SK-N-SH (cell line): ENCODE measurements at regions not wholly inside any gene's neighbourhood (a gene's known extent, or its start where the extent isn't known, plus 50 kb on each side); places are given as distances from the start of the nearest gene placed in this dataset.

ENCODE experiments used
- CTCF ChIA-PET: fragments of 300-600, 350-600 bp; formaldehyde crosslinking; extraction: SDS; loops from one replicate; lab custom pipeline; 2021; lab: Yijun Ruan, JAX
- POLR2A ChIA-PET: fragments of 350-600 bp; sonication (Branson Sonifier 250); formaldehyde crosslinking; extraction: SDS; loops from one replicate; lab custom pipeline; 2020; ENCODE audit warnings: antibody characterized with exemption, inconsistent platforms; lab: Yijun Ruan, JAX
- DNase-seq: peaks from one replicate; pipeline ENCODE4 v3.0.0; 2012
- H2AFZ ChIP-seq: fragments of 200-600 bp; sonication (generic); 2 replicates; pipeline ENCODE4 v1.8.1; 2016; ENCODE audit warnings: antibody characterized with exemption, mild to moderate bottlenecking, low read depth
- H3F3A ChIP-seq: fragments of 200-600 bp; sonication (generic); replicated peaks from 2 replicates; pipeline ENCODE3; 2016; ENCODE audit warnings: antibody characterized with exemption, mild to moderate bottlenecking; ENCODE audit not compliant: insufficient read depth
- H3K27ac ChIP-seq, 2 experiments: fragments of 200-500 bp in 1 of 2; fragments of 200-600 bp in 1 of 2; sonication (Bioruptor generic) in 1 of 2; sonication (generic), shearing (Covaris generic) in 1 of 2; 2 replicates each; pipeline versions ENCODE4 v1.5.1 to v1.6.1; 2014 to 2016; ENCODE audit warnings: low read depth in 2 of 2, inconsistent platforms in 1 of 2, low read length in 1 of 2, mild to moderate bottlenecking in 1 of 2, mixed read lengths in 1 of 2
- H3K27me3 ChIP-seq: fragments of 200-600 bp; sonication (generic), shearing (Covaris generic); 2 replicates; pipeline ENCODE4 v1.6.1; 2016; ENCODE audit warnings: mixed run types; ENCODE audit not compliant: insufficient read depth
- H3K36me3 ChIP-seq, 2 experiments: fragments of 200-500 bp in 1 of 2; fragments of 200-600 bp in 1 of 2; sonication (Bioruptor generic) in 1 of 2; sonication (generic) in 1 of 2; replicated peaks in 1 of 2; 2 replicates each; pipeline versions ENCODE3 to v1.5.1; 2014 to 2016; ENCODE audit warnings: low read length in 1 of 2, mild to moderate bottlenecking in 1 of 2; ENCODE audit not compliant: insufficient read depth in 2 of 2, control insufficient read depth in 1 of 2
- H3K4me1 ChIP-seq, 2 experiments: fragments of 200-500 bp in 1 of 2; fragments of 200-600 bp in 1 of 2; sonication (Bioruptor generic) in 1 of 2; sonication (generic), shearing (Covaris generic) in 1 of 2; 2 replicates each; pipeline versions ENCODE4 v1.5.1 to v1.6.1; 2014 to 2016; ENCODE audit warnings: low read depth in 1 of 2, low read length in 1 of 2, mixed run types in 1 of 2; ENCODE audit not compliant: insufficient read depth in 2 of 2, control insufficient read depth in 1 of 2
- H3K4me2 ChIP-seq: fragments of 200-600 bp; sonication (generic), shearing (Covaris generic); 2 replicates; pipeline ENCODE4 v1.6.1; 2017; ENCODE audit warnings: mixed run types
- H3K4me3 ChIP-seq, 2 experiments: fragments of 200-500 bp in 1 of 2; fragments of 200-600 bp in 1 of 2; sonication (Bioruptor generic) in 1 of 2; sonication (generic), shearing (Covaris generic) in 1 of 2; 2 replicates each; pipeline versions ENCODE4 v1.5.1 to v1.8.1; 2014 to 2016; ENCODE audit warnings: low read depth in 2 of 2, inconsistent platforms in 1 of 2, low read length in 1 of 2, mild to moderate bottlenecking in 1 of 2, mixed read lengths in 1 of 2, moderate library complexity in 1 of 2
- H3K79me2 ChIP-seq: fragments of 200-600 bp; sonication (generic); 2 replicates; pipeline ENCODE4 v1.8.1; 2017; ENCODE audit warnings: mild to moderate bottlenecking; ENCODE audit not compliant: insufficient read depth
- H3K9ac ChIP-seq: fragments of 200-600 bp; sonication (generic); 2 replicates; pipeline ENCODE4 v1.6.1; 2017; ENCODE audit warnings: mixed run types
- H3K9me2 ChIP-seq: fragments of 200-600 bp; sonication (generic); 2 replicates; pipeline ENCODE4 v1.6.1; 2017; ENCODE audit warnings: mixed run types
- H3K9me3 ChIP-seq: fragments of 200-600 bp; sonication (generic); 2 replicates; pipeline ENCODE4 v1.6.1; 2017; ENCODE audit warnings: mixed run types, mild to moderate bottlenecking, moderate library complexity
- H4K20me1 ChIP-seq: fragments of 200-600 bp; sonication (generic); 2 replicates; pipeline ENCODE4 v1.6.1; 2017; ENCODE audit warnings: mild to moderate bottlenecking, mixed run types; ENCODE audit not compliant: insufficient read depth
- ELF1 ChIP-seq: IDR thresholded peaks from 2 replicates; pipeline ENCODE4 v1.4.0; 2012
- EZH2phosphoT487 ChIP-seq: fragments of 200-600 bp; sonication (generic); IDR thresholded peaks from 2 replicates; pipeline ENCODE4 v1.6.1; 2017; ENCODE audit warnings: low read depth, mixed run types, mild to moderate bottlenecking, antibody characterized with exemption, moderate library complexity, borderline replicate concordance
- FOXM1 ChIP-seq: IDR thresholded peaks from 2 replicates; pipeline ENCODE4 v1.4.0; 2012; ENCODE audit warnings: low read depth, mild to moderate bottlenecking
- GABPA ChIP-seq: IDR thresholded peaks from 2 replicates; pipeline ENCODE4 v1.4.0; 2012; ENCODE audit warnings: low read depth, mild to moderate bottlenecking
- GATA2 ChIP-seq: sonication (generic); formaldehyde crosslinking; IDR thresholded peaks from 2 replicates; pipeline ENCODE4 v1.5.0; 2020; ENCODE audit warnings: mild to moderate bottlenecking, missing genetic modification reagents
- IRF3 ChIP-seq: fragments of 150-350 bp; IDR thresholded peaks from 2 replicates; pipeline ENCODE4 v1.6.1; 2016; ENCODE audit warnings: mild to moderate bottlenecking, low read depth, low read length
- JUND ChIP-seq: IDR thresholded peaks from 2 replicates; pipeline ENCODE4 v1.4.0; 2012
- MEF2A ChIP-seq: IDR thresholded peaks from 2 replicates; pipeline ENCODE4 v1.4.0; 2012; ENCODE audit warnings: low read depth, borderline replicate concordance
- NFIC ChIP-seq: IDR thresholded peaks from 2 replicates; pipeline ENCODE4 v1.4.0; 2012; ENCODE audit warnings: borderline replicate concordance
- PBX3 ChIP-seq: IDR thresholded peaks from 2 replicates; pipeline ENCODE4; 2012
- POLR2AphosphoS5 ChIP-seq: IDR thresholded peaks from 2 replicates; pipeline ENCODE4 v1.6.1; 2012; ENCODE audit warnings: low read depth, low read length
- RAD21 ChIP-seq: IDR thresholded peaks from 2 replicates; pipeline ENCODE4 v1.6.1; 2012; ENCODE audit warnings: mild to moderate bottlenecking, low read length
- RCOR1 ChIP-seq: fragments of 150-350 bp; IDR thresholded peaks from 2 replicates; pipeline ENCODE4 v1.6.1; 2017; ENCODE audit warnings: antibody characterized with exemption, low read length
- RFX5 ChIP-seq: IDR thresholded peaks from 2 replicates; pipeline ENCODE4 v1.6.1; 2012; ENCODE audit warnings: mild to moderate bottlenecking, improper control_type of control experiment, low read length
- RXRA ChIP-seq: IDR thresholded peaks from 2 replicates; pipeline ENCODE4 v1.4.0; 2012; ENCODE audit warnings: low read depth, mild to moderate bottlenecking, borderline replicate concordance
- SIN3A ChIP-seq: IDR thresholded peaks from 2 replicates; pipeline ENCODE4 v1.6.1; 2012; ENCODE audit warnings: low read depth, mild to moderate bottlenecking, low read length, moderate library complexity, borderline replicate concordance
- TCF12 ChIP-seq: IDR thresholded peaks from 2 replicates; pipeline ENCODE4 v1.4.0; 2012
- TEAD4 ChIP-seq: IDR thresholded peaks from 2 replicates; pipeline ENCODE4 v1.4.0; 2012; ENCODE audit warnings: mild to moderate bottlenecking, borderline replicate concordance; ENCODE audit not compliant: insufficient read depth
- YY1 ChIP-seq: IDR thresholded peaks from 2 replicates; pipeline ENCODE4 v1.4.0; 2012; ENCODE audit warnings: low read depth, mild to moderate bottlenecking
- WGBS: methylation state at CpG from one replicate; pipeline ENCODE4 v1.1.6; 2017; ENCODE audit warnings: low lambda C conversion rate; 5-methylcytosine and 5-hydroxymethylcytosine counted together
- TF ChIP-seq, protein P1 (sequence below): IDR thresholded peaks from 2 replicates; pipeline ENCODE4 v1.4.0; 2012; ENCODE audit warnings: low read depth, borderline replicate concordance
- TF ChIP-seq, protein P2 (sequence below): fragments of 150-350 bp; IDR thresholded peaks from 2 replicates; pipeline ENCODE4 v1.6.1; 2017; ENCODE audit warnings: antibody characterized with exemption, low read length, low read depth, borderline replicate concordance
- TF ChIP-seq, protein P3 (sequence below): IDR thresholded peaks from 2 replicates; pipeline ENCODE4 v1.6.1; 2012; ENCODE audit warnings: mild to moderate bottlenecking, low read depth, low read length, moderate library complexity

GRCh38 chr15:92305343-92305742 is 88.3 kb upstream of the ST8SIA2 start:
- TF ChIP-seq PBX3 (no peak), EZH2phosphoT487 (no peak), RCOR1 (no peak), RAD21 (no peak), SIN3A (no peak), RFX5 (no peak), TEAD4 (no peak), JUND (no peak), NFIC (no peak), POLR2AphosphoS5 (no peak), GABPA (no peak), FOXM1 (no peak), YY1 (no peak), MEF2A (no peak), RXRA (no peak), TCF12 (no peak), IRF3 (no peak)
- TF ChIP-seq, protein P1, sequence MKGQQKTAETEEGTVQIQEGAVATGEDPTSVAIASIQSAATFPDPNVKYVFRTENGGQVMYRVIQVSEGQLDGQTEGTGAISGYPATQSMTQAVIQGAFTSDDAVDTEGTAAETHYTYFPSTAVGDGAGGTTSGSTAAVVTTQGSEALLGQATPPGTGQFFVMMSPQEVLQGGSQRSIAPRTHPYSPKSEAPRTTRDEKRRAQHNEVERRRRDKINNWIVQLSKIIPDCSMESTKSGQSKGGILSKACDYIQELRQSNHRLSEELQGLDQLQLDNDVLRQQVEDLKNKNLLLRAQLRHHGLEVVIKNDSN = no peak
- Histone ChIP-seq H3K79me2 (no peaks in the 10 kb centered on the region), H3K4me2 (no peak overlapping the region), H3K4me1 (no peaks in the 10 kb centered on the region; a peak in 1 of 4 replicates), H3K9me2 (no peaks in the 10 kb centered on the region), H3K4me3 (no peak overlapping the region), H3K36me3 (no peaks in the 10 kb centered on the region), H3F3A (no peaks in the 10 kb centered on the region), H2AFZ (no peak overlapping the region), H4K20me1 (no peaks in the 10 kb centered on the region), H3K9me3 (no peaks in the 10 kb centered on the region), H3K27ac (no peak overlapping the region), H3K9ac (no peak overlapping the region), H3K27me3 (no peaks in the 10 kb centered on the region)
- 26% methylated on average over 2 of the region's 2 CpGs for WGBS
- ChIA-PET CTCF (interaction anchor here (0.8 to 0.9 kb wide), 2 partner anchors 11 to 12 kb away, joined by 3 read pairs; no protein-coding TSS in a partner anchor), POLR2A (no interaction called here)
- no peak for DNase-seq

GRCh38 chr15:92306663-92307062 is 87.0 kb upstream of the ST8SIA2 start:
- Histone ChIP-seq H3K27ac (no peak overlapping the region), H3K4me2 (no peak overlapping the region), H3K9me3 (no peaks in the 10 kb centered on the region), H3K9ac (no peak overlapping the region), H3K36me3 (no peaks in the 10 kb centered on the region), H3K4me3 (peak overlapping the region in 1 of 2 experiments; percentile 35; a peak in 1 of 4 replicates), H3K4me1 (no peaks in the 10 kb centered on the region; a peak in 1 of 4 replicates), H2AFZ (no peak overlapping the region), H3K79me2 (no peaks in the 10 kb centered on the region), H3K9me2 (no peaks in the 10 kb centered on the region), H3F3A (no peaks in the 10 kb centered on the region), H4K20me1 (no peaks in the 10 kb centered on the region), H3K27me3 (no peaks in the 10 kb centered on the region)
- TF ChIP-seq ELF1 (no peak), TCF12 (no peak), GATA2 (CRISPR knock-in tag) (no peak), NFIC (no peak)
- TF ChIP-seq, protein P2, sequence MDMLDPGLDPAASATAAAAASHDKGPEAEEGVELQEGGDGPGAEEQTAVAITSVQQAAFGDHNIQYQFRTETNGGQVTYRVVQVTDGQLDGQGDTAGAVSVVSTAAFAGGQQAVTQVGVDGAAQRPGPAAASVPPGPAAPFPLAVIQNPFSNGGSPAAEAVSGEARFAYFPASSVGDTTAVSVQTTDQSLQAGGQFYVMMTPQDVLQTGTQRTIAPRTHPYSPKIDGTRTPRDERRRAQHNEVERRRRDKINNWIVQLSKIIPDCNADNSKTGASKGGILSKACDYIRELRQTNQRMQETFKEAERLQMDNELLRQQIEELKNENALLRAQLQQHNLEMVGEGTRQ = no peak
- TF ChIP-seq, protein P3, sequence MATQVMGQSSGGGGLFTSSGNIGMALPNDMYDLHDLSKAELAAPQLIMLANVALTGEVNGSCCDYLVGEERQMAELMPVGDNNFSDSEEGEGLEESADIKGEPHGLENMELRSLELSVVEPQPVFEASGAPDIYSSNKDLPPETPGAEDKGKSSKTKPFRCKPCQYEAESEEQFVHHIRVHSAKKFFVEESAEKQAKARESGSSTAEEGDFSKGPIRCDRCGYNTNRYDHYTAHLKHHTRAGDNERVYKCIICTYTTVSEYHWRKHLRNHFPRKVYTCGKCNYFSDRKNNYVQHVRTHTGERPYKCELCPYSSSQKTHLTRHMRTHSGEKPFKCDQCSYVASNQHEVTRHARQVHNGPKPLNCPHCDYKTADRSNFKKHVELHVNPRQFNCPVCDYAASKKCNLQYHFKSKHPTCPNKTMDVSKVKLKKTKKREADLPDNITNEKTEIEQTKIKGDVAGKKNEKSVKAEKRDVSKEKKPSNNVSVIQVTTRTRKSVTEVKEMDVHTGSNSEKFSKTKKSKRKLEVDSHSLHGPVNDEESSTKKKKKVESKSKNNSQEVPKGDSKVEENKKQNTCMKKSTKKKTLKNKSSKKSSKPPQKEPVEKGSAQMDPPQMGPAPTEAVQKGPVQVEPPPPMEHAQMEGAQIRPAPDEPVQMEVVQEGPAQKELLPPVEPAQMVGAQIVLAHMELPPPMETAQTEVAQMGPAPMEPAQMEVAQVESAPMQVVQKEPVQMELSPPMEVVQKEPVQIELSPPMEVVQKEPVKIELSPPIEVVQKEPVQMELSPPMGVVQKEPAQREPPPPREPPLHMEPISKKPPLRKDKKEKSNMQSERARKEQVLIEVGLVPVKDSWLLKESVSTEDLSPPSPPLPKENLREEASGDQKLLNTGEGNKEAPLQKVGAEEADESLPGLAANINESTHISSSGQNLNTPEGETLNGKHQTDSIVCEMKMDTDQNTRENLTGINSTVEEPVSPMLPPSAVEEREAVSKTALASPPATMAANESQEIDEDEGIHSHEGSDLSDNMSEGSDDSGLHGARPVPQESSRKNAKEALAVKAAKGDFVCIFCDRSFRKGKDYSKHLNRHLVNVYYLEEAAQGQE = no peak
- ChIA-PET POLR2A (no interaction called here), CTCF (interaction anchor here (0.7 to 1.4 kb wide), 6 partner anchors 11 to 176 kb away, joined by 3 to 10 read pairs (median 4); no protein-coding TSS in a partner anchor)
- peak; percentile 52 for DNase-seq
- 19% methylated on average over 4 of the region's 4 CpGs for WGBS
